NOMO-1 treated with dmso at 0.1 percent for 144 hours (cell line): ENCODE measurements at regions not wholly inside any gene's neighbourhood (a gene's known extent, or its start where the extent isn't known, plus 50 kb on each side); places are given as distances from the start of the nearest gene placed in this dataset.

Experiments
- DNase-seq: peaks from one replicate; lab custom pipeline; 2025; ENCODE audit not compliant: unreplicated experiment; lab: John Stamatoyannopoulos, UW

GRCh38 chr15:67892559-67893377 lies 52.9 kb upstream of the RNU6-1 start:
- no peak for DNase-seq

DNA sequence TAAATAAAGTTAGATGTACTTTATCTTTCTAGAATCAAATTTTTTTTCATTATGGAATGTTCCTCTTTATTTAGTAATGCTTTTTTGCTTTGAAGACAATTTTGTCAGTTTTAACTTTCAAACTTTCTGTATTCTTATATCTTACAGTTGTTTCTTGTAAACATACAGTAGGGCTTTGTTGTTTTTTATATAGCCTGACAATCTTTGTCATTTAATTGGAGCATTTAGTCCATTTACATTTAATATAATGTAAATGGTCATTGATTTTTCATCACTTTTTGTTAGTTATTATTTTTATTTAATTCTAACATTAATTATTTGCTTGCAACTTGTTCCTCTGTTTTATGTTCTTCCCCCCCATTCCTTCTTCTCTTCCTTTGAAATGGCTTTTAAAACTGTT lies 55.4 kb upstream of the RNU6-1 start:
- no peak for DNase-seq

- DNase-seq: no peak
Observed at GRCh38 chr15:67897646-67898339, 57.9 kb upstream of the RNU6-1 start.

GRCh38 chr15:67899596-67900283 lies 59.9 kb upstream of the RNU6-1 start:
- no peak for DNase-seq

- DNase-seq: no peak
Observed at GRCh38 chr15:67900621-67901147, 60.8 kb upstream of the RNU6-1 start.

DNA sequence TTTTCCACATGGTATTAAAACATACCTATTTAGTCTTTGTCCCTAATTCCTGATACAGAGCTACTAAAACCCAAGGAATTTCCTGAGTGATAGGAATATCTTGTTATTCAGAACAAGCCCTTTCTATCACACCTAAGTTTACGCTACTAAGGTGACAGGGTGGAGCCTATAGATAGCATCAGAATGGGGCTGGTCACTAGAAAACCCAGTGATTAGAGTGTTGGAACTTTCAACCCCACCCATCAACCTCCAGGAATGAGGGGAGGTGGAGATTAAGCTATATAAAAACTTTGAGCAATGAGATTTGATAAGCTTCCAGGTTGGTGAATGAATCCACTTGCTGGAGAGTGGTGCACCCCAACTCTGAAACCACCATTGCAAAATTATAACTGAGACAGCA lies 62.1 kb upstream of the RNU6-1 start:
- no peak for DNase-seq

DNA sequence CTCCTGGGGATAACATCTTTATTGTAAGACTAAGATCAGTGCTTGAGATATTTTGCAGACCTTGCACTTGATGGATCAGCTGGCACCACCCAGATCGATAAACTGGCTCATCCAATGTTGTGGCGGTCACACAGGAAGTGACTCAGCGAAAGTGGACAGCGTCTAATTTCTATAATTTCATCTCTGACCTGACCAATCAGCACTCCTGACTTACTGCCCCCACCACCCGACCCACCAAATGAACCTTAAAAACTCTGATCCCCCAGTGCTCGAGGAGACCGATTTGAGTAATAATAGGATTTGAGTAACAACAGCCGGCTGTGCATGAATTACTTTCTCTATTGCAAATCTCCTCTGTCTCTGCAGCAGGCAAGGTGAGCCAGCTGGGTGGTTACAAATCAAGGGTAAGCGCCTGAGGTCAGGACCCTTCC lies 62.7 kb upstream of the RNU6-1 start:
- DNase-seq: no peak

DNA sequence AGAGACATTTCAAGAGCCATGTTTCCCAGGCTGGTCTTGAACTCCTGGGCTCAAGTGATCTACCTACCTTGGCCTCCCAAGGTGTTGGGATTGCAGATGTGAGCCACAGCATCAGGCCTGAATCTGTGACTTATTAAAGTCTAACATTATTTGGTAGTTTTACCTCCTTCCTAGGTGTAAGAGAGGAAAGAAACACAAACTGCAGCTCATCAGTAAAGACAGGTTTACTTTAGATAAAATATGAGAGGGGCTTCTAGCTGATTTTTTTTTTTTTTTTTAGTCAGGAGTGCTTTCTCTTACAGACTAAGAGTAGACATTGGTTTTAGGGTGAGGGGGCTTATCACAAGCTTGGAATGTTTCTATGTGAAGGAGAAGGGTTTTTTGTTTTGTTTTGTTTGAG lies 63.9 kb upstream of the RNU6-1 start:
- DNase-seq: no peak

DNA sequence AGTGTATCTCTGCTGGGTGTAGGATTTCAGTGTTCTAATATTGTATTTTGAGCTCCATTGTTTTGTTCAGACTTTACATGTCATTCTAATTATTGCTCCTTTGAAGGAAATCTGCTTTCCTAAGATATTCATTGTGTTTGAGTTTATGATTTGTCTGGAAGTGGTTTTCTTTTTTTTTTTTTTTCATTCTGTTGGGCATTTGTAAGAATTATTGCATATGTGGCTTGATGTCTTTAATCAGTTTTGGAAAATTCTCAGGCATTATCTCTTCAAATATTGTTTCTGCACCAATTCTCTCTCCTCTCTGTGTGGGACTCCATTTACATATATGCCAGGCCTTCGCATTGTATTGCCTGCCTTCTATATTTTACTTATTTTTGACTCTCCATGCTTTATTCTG lies 65.8 kb upstream of the RNU6-1 start:
- no peak for DNase-seq

DNA sequence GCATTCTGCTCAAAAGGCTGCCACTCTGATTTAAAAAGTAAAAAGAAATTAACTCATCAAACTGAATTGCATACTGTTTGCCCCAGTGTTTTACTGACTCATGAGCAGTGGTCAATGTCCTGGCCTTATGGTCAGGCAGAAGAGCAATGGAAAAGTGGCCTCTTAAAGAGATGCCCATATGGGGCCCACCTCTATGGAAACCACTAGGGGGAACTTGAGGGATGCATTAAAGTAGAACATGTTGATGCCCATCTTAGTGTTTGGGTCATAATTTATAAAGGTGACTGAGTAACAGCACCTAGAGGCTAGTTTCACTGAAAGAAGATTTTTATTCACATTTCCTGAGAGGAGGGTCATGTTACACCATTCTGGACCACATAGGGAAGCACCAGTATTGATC lies 66.5 kb upstream of the RNU6-1 start:
- no peak for DNase-seq

- DNase-seq: no peak
Observed at GRCh38 chr15:67907184-67907723, 67.4 kb upstream of the RNU6-1 start.

- DNase-seq: no peak
Observed at GRCh38 chr15:67908756-67909155, 68.9 kb upstream of the RNU6-1 start.

DNA sequence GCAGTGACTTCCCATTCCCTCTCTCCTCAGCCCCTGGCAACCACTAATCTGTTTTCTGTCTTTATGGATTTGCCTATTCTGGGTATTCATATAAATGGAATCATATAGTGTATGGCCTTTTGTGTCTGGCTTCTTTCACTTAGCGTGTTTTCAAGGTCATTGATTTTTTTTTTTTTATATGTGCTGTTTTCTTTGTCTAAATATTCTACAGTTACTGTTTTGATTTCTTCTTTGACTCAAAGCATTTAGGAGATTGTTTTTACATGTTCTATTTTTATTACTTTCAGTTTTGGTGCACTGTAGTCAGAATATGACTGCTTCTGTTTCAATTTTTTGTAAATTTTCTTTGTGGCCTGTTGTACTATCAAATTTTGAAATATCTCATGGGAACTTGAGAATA lies 71.9 kb upstream of the RNU6-1 start:
- DNase-seq: no peak

- no peak for DNase-seq
Observed at GRCh38 chr15:67914028-67914427, 74.2 kb upstream of the RNU6-1 start.

DNA sequence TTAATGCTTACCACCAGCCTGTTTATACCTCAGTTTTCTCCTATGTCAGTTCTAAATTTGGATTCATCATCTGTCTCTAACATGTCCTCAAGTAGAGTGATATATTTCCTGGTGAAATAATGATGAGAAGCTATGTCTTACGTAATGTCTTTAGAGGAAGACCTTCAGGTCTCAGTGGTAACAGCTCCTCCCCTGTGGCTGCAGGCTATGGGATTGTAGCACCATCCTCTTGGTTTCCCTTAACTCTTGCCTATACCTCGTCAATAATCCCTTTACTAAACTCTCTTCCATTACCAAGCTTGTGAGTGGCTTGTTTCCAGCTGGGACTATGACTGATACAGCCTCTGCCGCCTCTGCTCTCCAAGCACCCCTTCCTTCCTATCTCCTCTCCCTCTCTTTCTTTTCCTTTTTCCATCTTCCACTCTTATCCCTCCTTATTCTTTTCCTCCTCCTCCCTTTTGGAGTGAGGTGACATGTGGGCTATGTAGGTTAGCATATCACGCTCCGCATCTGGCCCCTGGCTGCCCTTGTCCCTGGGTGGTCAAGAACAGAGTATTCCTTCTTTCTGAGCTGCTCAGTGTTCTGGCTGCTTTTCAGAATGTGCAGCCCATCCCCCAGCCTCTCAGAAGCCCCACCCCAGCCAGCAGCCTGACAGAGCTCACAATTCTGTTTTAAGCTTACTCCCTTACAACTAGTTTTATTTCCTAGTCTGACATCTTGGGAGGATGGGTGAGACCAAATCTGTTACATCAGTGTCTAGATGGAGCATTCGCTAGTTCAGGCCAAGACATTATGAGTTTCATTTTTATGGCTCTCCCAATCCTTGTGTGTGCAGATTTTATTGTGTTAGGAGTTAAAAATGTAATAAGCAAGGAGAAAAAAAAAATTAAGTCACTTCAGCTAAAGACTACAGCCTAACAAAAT lies 75.0 kb upstream of the RNU6-1 start:
- DNase-seq: no peak

GRCh38 chr15:67915461-67916374 lies 75.9 kb upstream of the RNU6-1 start:
- no peak for DNase-seq

DNA sequence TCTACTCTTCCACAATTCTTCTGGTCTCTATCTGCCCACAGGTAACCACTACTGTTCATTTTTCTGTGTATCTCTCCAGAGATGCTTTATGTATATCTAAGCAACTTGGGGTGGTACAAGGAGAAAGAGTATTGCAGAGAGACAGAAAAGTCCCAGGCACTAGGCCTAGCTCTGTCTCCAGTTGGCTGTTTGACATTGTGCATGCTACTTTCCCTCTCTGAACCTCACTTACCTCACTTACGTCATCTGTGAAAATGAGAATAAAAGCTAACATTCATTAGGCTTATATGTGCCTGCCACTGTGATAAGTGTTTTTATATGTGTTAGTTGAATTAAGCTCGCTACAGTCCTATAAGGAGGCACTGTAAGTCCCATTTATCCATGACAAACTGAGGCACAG lies 76.7 kb upstream of the RNU6-1 start:
- DNase-seq: no peak

GRCh38 chr15:67917037-67917436 lies 77.2 kb upstream of the RNU6-1 start:
- no peak for DNase-seq

- no peak for DNase-seq
Observed at GRCh38 chr15:67917636-67918035, 77.8 kb upstream of the RNU6-1 start.
